Calu3 (cell line): ENCODE measurements at regions not wholly inside any gene's neighbourhood (a gene's known extent, or its start where the extent isn't known, plus 50 kb on each side); places are given as distances from the start of the nearest gene placed in this dataset.

ENCODE experiments used
- BruUV-seq: library from RNA; stranded (reverse); fragments of 400-500 nt; replicated peaks from 2 replicates; lab custom pipeline; 2021; lab: Mats Ljungman, UMichigan
- CTCF ChIA-PET: fragments of 300-600 bp; sonication (Branson Sonifier 250); formaldehyde crosslinking; loops from one replicate; lab custom pipeline; 2022; ENCODE audit warnings: antibody characterized with exemption; lab: Charles Lee
- DNase-seq: peaks from one replicate; pipeline ENCODE4 v3.0.0; 2022
- H3K27ac Mint-ChIP-seq: one replicate; pipeline ENCODE4 v1.8.0; 2022; ENCODE audit warnings: mixed read lengths; ENCODE audit not compliant: unreplicated experiment
- H3K27me3 Mint-ChIP-seq: one replicate; pipeline ENCODE4 v1.8.0; 2022; ENCODE audit warnings: mixed read lengths; ENCODE audit not compliant: unreplicated experiment
- H3K36me3 Mint-ChIP-seq: one replicate; pipeline ENCODE4 v1.8.0; 2022; ENCODE audit warnings: mild to moderate bottlenecking, moderate library complexity, mixed read lengths; ENCODE audit not compliant: insufficient read depth, unreplicated experiment
- H3K4me1 Mint-ChIP-seq: one replicate; pipeline ENCODE4 v1.8.0; 2022; ENCODE audit warnings: mild to moderate bottlenecking, low read depth, mixed read lengths; ENCODE audit not compliant: unreplicated experiment
- H3K4me3 Mint-ChIP-seq: one replicate; pipeline ENCODE4 v1.8.0; 2022; ENCODE audit warnings: mild to moderate bottlenecking, low read depth, moderate library complexity, mixed read lengths; ENCODE audit not compliant: unreplicated experiment
- H3K9me3 Mint-ChIP-seq: one replicate; pipeline ENCODE4 v1.8.0; 2022; ENCODE audit warnings: low read depth, mixed read lengths; ENCODE audit not compliant: unreplicated experiment
- intact Hi-C: fragments of 100-400 bp; cut with micrococcal nuclease; formaldehyde crosslinking; loops from one replicate; pipeline ENCODE4 v1.10.0; 2022; ENCODE audit not compliant: unreplicated experiment
- TF ChIP-seq, protein P1 (sequence below): fragments of 200-600 bp; IDR thresholded peaks from one replicate; pipeline ENCODE4 v1.8.0; 2022; ENCODE audit warnings: antibody characterized with exemption; ENCODE audit not compliant: unreplicated experiment

DNA sequence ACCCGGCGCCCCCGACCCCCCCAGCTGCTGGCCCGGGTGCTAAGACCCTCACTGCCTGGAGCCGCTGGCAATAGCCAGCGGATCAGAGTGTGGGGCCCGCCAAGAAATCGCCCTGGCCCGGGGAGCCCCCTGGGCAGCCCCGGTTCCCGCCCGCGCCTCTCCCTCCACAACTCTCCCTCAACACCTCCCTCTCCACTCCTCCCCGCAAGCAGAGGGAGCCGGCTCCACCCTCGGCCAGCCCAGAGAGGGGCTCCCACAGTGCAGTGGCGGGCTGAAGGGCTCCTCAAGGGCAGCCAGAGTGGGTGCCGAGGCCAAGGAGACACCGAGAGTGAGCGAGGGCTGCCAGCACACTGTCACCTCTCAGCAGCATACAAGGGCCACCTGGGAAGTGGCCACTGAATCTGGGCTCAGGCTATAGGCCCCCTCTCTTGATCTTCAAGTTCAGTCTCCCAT lies 385.5 kb downstream of the SEC14L1 start:
- peaks cover 4% of the 10 kb centered on the region for H3K36me3 Mint-ChIP-seq
- BruUV-seq = no TSS peak
- no peak overlapping the region for H3K4me3 Mint-ChIP-seq
- CTCF ChIA-PET = no interaction called here
- TF ChIP-seq, protein P1, sequence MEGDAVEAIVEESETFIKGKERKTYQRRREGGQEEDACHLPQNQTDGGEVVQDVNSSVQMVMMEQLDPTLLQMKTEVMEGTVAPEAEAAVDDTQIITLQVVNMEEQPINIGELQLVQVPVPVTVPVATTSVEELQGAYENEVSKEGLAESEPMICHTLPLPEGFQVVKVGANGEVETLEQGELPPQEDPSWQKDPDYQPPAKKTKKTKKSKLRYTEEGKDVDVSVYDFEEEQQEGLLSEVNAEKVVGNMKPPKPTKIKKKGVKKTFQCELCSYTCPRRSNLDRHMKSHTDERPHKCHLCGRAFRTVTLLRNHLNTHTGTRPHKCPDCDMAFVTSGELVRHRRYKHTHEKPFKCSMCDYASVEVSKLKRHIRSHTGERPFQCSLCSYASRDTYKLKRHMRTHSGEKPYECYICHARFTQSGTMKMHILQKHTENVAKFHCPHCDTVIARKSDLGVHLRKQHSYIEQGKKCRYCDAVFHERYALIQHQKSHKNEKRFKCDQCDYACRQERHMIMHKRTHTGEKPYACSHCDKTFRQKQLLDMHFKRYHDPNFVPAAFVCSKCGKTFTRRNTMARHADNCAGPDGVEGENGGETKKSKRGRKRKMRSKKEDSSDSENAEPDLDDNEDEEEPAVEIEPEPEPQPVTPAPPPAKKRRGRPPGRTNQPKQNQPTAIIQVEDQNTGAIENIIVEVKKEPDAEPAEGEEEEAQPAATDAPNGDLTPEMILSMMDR = no peak
- H3K27ac Mint-ChIP-seq = no peak overlapping the region
- DNase-seq = no peak
- intact Hi-C loops = no loop called here
- H3K9me3 Mint-ChIP-seq = no peaks in the 10 kb centered on the region
- H3K4me1 Mint-ChIP-seq = no peaks in the 10 kb centered on the region
- H3K27me3 Mint-ChIP-seq = peaks cover 15% of the 10 kb centered on the region

DNA sequence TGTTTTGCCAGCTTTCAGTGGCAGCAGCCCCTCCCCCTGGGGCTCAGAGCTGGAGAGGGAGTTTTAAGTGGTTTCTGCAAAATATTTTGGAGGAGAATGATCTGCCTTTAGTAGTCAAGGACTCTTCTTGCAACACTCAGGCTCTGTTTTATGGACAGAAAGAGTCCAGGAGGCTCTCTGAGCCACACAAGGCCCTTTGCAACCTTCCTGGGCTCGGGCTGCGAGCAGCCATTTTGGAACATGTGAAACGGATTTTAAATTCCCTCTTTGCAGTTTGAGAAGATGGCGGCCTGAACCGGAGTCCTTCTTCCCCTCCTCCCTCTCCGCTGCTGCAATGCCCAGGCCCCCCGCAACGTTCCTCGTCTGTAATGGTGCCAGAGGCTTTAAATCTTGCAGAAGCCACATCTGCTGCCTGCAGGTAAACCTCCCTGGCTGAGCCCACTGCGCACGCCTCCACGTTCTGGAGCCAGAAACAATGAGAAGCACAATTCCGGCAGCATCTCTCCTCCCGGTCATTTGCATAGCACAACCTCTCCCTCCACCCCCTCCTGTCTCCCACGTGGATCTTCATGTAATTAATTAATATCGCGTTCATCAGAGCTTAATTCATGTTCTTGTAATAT lies 386.1 kb downstream of the SEC14L1 start:
- intact Hi-C loops = no loop called here
- TF ChIP-seq, protein P1 = no peak
- Mint-ChIP-seq H3K4me3 (no peak overlapping the region), H3K27ac (no peak overlapping the region), H3K27me3 (peaks cover 15% of the 10 kb centered on the region), H3K4me1 (no peaks in the 10 kb centered on the region), H3K9me3 (no peaks in the 10 kb centered on the region), H3K36me3 (peaks cover 4% of the 10 kb centered on the region)
- CTCF ChIA-PET = no interaction called here
- DNase-seq = no peak
- no TSS peak for BruUV-seq

DNA sequence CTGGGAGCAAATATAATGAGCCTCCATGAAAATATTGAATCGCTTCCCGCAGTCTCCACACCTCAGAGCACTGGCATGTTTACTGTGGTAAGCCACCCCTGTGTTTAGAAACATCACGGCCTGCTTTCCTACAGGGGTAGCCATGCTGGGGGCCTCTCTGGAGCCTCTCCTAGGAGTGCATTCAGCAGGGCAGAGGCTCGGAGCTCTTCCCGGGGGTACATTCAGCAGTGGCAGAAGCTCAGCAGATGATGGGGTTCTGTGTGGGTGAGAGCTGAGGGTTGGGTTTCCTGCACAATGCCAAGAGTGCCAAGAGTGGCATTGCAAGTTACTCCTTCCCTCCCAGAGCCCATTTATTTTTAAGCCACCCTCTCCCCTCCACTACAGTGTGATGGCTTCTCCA lies 386.6 kb downstream of the SEC14L1 start:
- intact Hi-C loops = no loop called here
- CTCF ChIA-PET = no interaction called here
- TF ChIP-seq, protein P1 = no peak
- DNase-seq = no peak
- Mint-ChIP-seq H3K9me3 (no peaks in the 10 kb centered on the region), H3K27me3 (peaks cover 15% of the 10 kb centered on the region), H3K4me3 (no peak overlapping the region), H3K36me3 (peaks cover 4% of the 10 kb centered on the region), H3K4me1 (no peaks in the 10 kb centered on the region), H3K27ac (no peak overlapping the region)
- BruUV-seq = no TSS peak

DNA sequence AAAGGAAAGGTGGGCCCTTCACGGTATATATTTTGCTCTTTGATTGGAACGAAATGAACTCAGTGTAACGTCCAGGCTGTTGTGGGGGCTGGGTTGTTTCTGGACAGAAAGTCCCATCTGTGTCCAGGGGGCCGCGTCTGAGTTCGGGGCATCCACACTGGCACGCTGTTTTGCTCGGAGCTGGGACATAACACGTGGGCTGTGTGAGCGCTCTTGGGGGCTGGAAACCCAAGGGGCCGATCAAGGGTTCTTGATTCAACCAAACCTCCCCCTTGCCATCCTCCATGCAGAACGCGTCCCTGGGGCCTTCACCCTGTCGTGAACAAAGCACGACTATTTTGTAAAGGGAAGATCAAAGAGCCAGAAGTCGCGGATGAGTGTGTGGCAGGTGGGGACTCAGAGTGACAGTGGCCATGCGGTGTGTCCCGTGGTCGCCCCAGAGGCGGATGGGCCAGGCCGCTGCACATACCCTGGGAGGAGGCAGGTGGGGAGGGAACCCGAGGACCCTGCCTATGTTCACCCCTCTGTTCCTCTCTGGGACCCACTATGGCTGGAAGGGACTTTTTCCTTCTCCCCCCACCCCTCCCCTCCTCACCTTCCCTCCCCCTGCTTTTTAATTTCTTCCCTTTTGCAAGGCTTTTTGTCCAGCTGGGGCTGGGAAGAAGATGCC lies 387.2 kb downstream of the SEC14L1 start:
- TF ChIP-seq, protein P1 = no peak
- intact Hi-C loops = no loop called here
- BruUV-seq = no TSS peak

More for the DNA sequence above, 387.2 kb downstream of the SEC14L1 start:
- Mint-ChIP-seq H3K36me3 (peaks cover 4% of the 10 kb centered on the region), H3K9me3 (no peaks in the 10 kb centered on the region), H3K4me1 (no peaks in the 10 kb centered on the region), H3K27me3 (peaks cover 15% of the 10 kb centered on the region), H3K27ac (no peak overlapping the region), H3K4me3 (no peak overlapping the region)
- no peak for DNase-seq
- CTCF ChIA-PET = no interaction called here
